ENCODE measurements at regions not wholly inside any gene's neighbourhood (a gene's known extent, or its start where the extent isn't known, plus 50 kb on each side); places are given as distances from the start of the nearest gene placed in this dataset.

GRCh38 chr14:30235485-30235884 is 307.8 kb upstream of the PRKD1 start:
- TF ChIP-seq CTCF (IDR thresholded peaks at IDR 0.05) (no peak), POLR2A (IDR thresholded peaks at IDR 0.05) (no peak)
